GM23338 (cell line): ENCODE measurements at regions not wholly inside any gene's neighbourhood (a gene's known extent, or its start where the extent isn't known, plus 50 kb on each side); places are given as distances from the start of the nearest gene placed in this dataset.

Source experiments
- ATAC-seq: fragments of 200-7000 bp; cut with Tn5 transposase; 3 replicates; pipeline ENCODE4 v1.9.1; 2020
- DNase-seq: peaks from one replicate; pipeline ENCODE4 v3.0.0-alpha.2; 2015; ENCODE audit warnings: low spot score
- H2AFZ ChIP-seq: fragments of 200-600 bp; sonication (generic); 2 replicates; pipeline ENCODE4 v1.8.0; 2016; ENCODE audit warnings: antibody characterized with exemption, mild to moderate bottlenecking, moderate library complexity
- H3F3A ChIP-seq: fragments of 200-600 bp; sonication (generic); replicated peaks from 2 replicates; pipeline ENCODE4 v1.8.0; 2017; ENCODE audit warnings: antibody characterized with exemption, mixed run types, low read depth
- H3K27ac ChIP-seq: fragments of 200-600 bp; sonication (generic); 2 replicates; pipeline ENCODE4 v1.6.1; 2016; ENCODE audit warnings: low read depth
- H3K27me3 ChIP-seq: fragments of 200-600 bp; sonication (generic); 2 replicates; pipeline ENCODE4 v1.8.0; 2016; ENCODE audit warnings: mild to moderate bottlenecking, mixed run types, moderate library complexity; ENCODE audit not compliant: insufficient read depth
- H3K36me3 ChIP-seq: fragments of 200-600 bp; sonication (generic); 2 replicates; pipeline ENCODE4 v1.8.0; 2016; ENCODE audit warnings: mild to moderate bottlenecking; ENCODE audit not compliant: insufficient read depth
- H3K4me1 ChIP-seq: fragments of 200-600 bp; sonication (generic); 2 replicates; pipeline ENCODE4 v1.8.0; 2016; ENCODE audit warnings: mild to moderate bottlenecking, moderate library complexity; ENCODE audit not compliant: insufficient read depth
- H3K4me2 ChIP-seq: fragments of 200-600 bp; sonication (generic); 2 replicates; pipeline ENCODE4 v1.7.1; 2017; ENCODE audit warnings: mixed run types
- H3K4me3 ChIP-seq: fragments of 200-600 bp; sonication (generic); 2 replicates; pipeline ENCODE4 v1.6.1; 2016; ENCODE audit warnings: mixed run types
- H3K79me2 ChIP-seq: fragments of 200-600 bp; sonication (generic); replicated peaks from 2 replicates; pipeline ENCODE4 v1.8.0; 2017; ENCODE audit warnings: mild to moderate bottlenecking; ENCODE audit not compliant: insufficient read depth
- H3K9me2 ChIP-seq: fragments of 200-600 bp; sonication (generic); 2 replicates; pipeline ENCODE4 v1.8.0; 2017; ENCODE audit not compliant: insufficient read depth
- H4K20me1 ChIP-seq: fragments of 200-600 bp; sonication (generic); replicated peaks from 2 replicates; pipeline ENCODE4 v1.8.0; 2017; ENCODE audit warnings: mild to moderate bottlenecking; ENCODE audit not compliant: insufficient read depth
- H3K27ac Mint-ChIP-seq: 2 replicates; pipeline ENCODE4 v1.8.0; 2020; ENCODE audit warnings: inconsistent platforms, mild to moderate bottlenecking, moderate library complexity, mixed read lengths
- H3K27me3 Mint-ChIP-seq: 3 replicates; pipeline ENCODE4 v1.8.0; 2022; ENCODE audit warnings: low read depth, mild to moderate bottlenecking, moderate library complexity, mixed read lengths, inconsistent platforms; ENCODE audit not compliant: insufficient read depth, poor library complexity
- H3K36me3 Mint-ChIP-seq: 3 replicates; pipeline ENCODE4 v1.8.0; 2021; ENCODE audit warnings: low read depth, mild to moderate bottlenecking, inconsistent platforms, moderate library complexity, mixed read lengths
- H3K4me1 Mint-ChIP-seq: 3 replicates; pipeline ENCODE4 v1.8.0; 2020; ENCODE audit warnings: mild to moderate bottlenecking, inconsistent platforms, mixed read lengths
- H3K4me3 Mint-ChIP-seq: 3 replicates; pipeline ENCODE4 v1.8.0; 2021; ENCODE audit warnings: moderate library complexity, mild to moderate bottlenecking, inconsistent platforms, mixed read lengths
- H3K9me3 Mint-ChIP-seq: 3 replicates; pipeline ENCODE4 v1.8.0; 2020; ENCODE audit warnings: moderate library complexity, mild to moderate bottlenecking, inconsistent platforms, mixed read lengths
- CREB1 ChIP-seq: fragments of 250-450 bp; sonication (Bioruptor Pico); IDR thresholded peaks from 2 replicates; pipeline ENCODE4 v1.5.0; 2020; ENCODE audit warnings: low read depth, mild to moderate bottlenecking, moderate library complexity
- CTCF ChIP-seq, 2 experiments: fragments of 200-600 bp in 1 of 2; sonication (generic) in 1 of 2; conservative IDR thresholded peaks; 2 replicates each; pipeline versions ENCODE4 v1.5.1 to v1.6.1; 2016 to 2017; ENCODE audit warnings: antibody characterized with exemption in 2 of 2, low read depth in 2 of 2, mild to moderate bottlenecking in 2 of 2, moderate library complexity in 1 of 2
- ETS1 ChIP-seq: IDR thresholded peaks from 2 replicates; pipeline ENCODE4 v1.6.1; 2016; ENCODE audit warnings: antibody characterized with exemption
- EZH2 ChIP-seq: fragments of 200-600 bp; sonication (generic); IDR thresholded peaks from one replicate; pipeline ENCODE4 v1.8.0; 2017; ENCODE audit warnings: antibody characterized with exemption, mild to moderate bottlenecking, low read depth; ENCODE audit not compliant: unreplicated experiment
- EZH2phosphoT487 ChIP-seq: fragments of 200-600 bp; sonication (generic); IDR thresholded peaks from one replicate; pipeline ENCODE4 v1.8.1; 2018; ENCODE audit warnings: antibody characterized with exemption; ENCODE audit not compliant: unreplicated experiment
- JUNB ChIP-seq: IDR thresholded peaks from one replicate; pipeline ENCODE4 v1.6.1; 2016; ENCODE audit warnings: antibody characterized with exemption; ENCODE audit not compliant: unreplicated experiment
- NANOG ChIP-seq: IDR thresholded peaks from 2 replicates; pipeline ENCODE4 v1.6.1; 2016; ENCODE audit warnings: antibody characterized with exemption, borderline replicate concordance
- POLR2AphosphoS5 ChIP-seq: IDR thresholded peaks from 2 replicates; pipeline ENCODE4 v1.6.1; 2016; ENCODE audit warnings: antibody characterized with exemption, low read depth
- REST ChIP-seq: IDR thresholded peaks from one replicate; pipeline ENCODE4 v1.6.1; 2018; ENCODE audit warnings: antibody characterized with exemption; ENCODE audit not compliant: unreplicated experiment
- STAT1 ChIP-seq: IDR thresholded peaks from one replicate; pipeline ENCODE4 v1.6.1; 2016; ENCODE audit warnings: antibody characterized with exemption; ENCODE audit not compliant: unreplicated experiment
- ZNF114 ChIP-seq: fragments of 250-450 bp; sonication (Bioruptor Pico); IDR thresholded peaks from 2 replicates; pipeline ENCODE4 v1.5.0; 2020; ENCODE audit warnings: mild to moderate bottlenecking, moderate library complexity
- ZNF331 ChIP-seq: fragments of 250-450 bp; sonication (Bioruptor Pico); IDR thresholded peaks from 2 replicates; pipeline ENCODE4 v1.5.0; 2020; ENCODE audit warnings: low read depth, mild to moderate bottlenecking, moderate library complexity
- ZNF462 ChIP-seq: fragments of 250-450 bp; sonication (Bioruptor Pico); IDR thresholded peaks from 2 replicates; pipeline ENCODE4 v1.5.0; 2020; ENCODE audit warnings: mild to moderate bottlenecking, moderate library complexity

GRCh38 chr13:68872338-68872737 is 1235.3 kb upstream of the ATXN8OS start:
- no peak overlapping the region for H3K4me3 ChIP-seq
- TF ChIP-seq POLR2AphosphoS5: no peak
- TF ChIP-seq ZNF331: no peak
- TF ChIP-seq EZH2: no peak
- no peak for TF ChIP-seq CTCF (conservative IDR thresholded peaks at IDR 0.05; ENCODE audit: low read depth in 2 of 2)
- TF ChIP-seq JUNB: no peak
- TF ChIP-seq ZNF462: no peak
- TF ChIP-seq ETS1: no peak
- no peak for TF ChIP-seq NANOG
- TF ChIP-seq ZNF114 (CRISPR knock-in tag): no peak
- TF ChIP-seq EZH2phosphoT487: no peak
- no peak for TF ChIP-seq STAT1
- TF ChIP-seq CREB1 (CRISPR knock-in tag): no peak
- TF ChIP-seq REST: no peak
- ATAC-seq (no peak), DNase-seq (no peak)
- Mint-ChIP-seq H3K4me1 (no peaks in the 10 kb centered on the region), H3K4me3 (no peak overlapping the region), H3K36me3 (no peaks in the 10 kb centered on the region), H3K27me3 (peaks cover 2% of the 10 kb centered on the region), H3K9me3 (no peaks in the 10 kb centered on the region), H3K27ac (no peak overlapping the region)
- no peaks in the 10 kb centered on the region for H3K4me1 ChIP-seq
- no peaks in the 10 kb centered on the region for H3K27me3 ChIP-seq
- no peaks in the 10 kb centered on the region for H3K79me2 ChIP-seq
- no peaks in the 10 kb centered on the region for H3K9me2 ChIP-seq
- no peak overlapping the region for H2AFZ ChIP-seq
- no peaks in the 10 kb centered on the region for H3K36me3 ChIP-seq
- no peaks in the 10 kb centered on the region for H4K20me1 ChIP-seq
- no peak overlapping the region for H3K27ac ChIP-seq
- H3F3A ChIP-seq: no peaks in the 10 kb centered on the region
- H3K4me2 ChIP-seq: no peak overlapping the region
